Breast epithelium (tissue), 4 donors: ENCODE measurements at regions not wholly inside any gene's neighbourhood (a gene's known extent, or its start where the extent isn't known, plus 50 kb on each side); places are given as distances from the start of the nearest gene placed in this dataset.

Experiments
- DNase-seq, 2 donors: peaks; one replicate each; pipeline ENCODE4 v3.0.0-alpha.2; 2019; ENCODE audit warnings: low spot score in 2 of 2
- H3K27ac ChIP-seq, 2 donors: fragments of 200-600 bp; sonication (generic) in 1 of 2; one replicate each; pipeline ENCODE4 v1.5.1; 2016 to 2019; ENCODE audit warnings: mild to moderate bottlenecking in 1 of 2
- H3K27me3 ChIP-seq, 2 donors: fragments of 200-600 bp; sonication (generic) in 1 of 2; one replicate each; pipeline versions ENCODE4 v1.5.1 to v1.6.0; 2017 to 2019; ENCODE audit warnings: control low read depth in 1 of 2, mild to moderate bottlenecking in 1 of 2
- H3K36me3 ChIP-seq: fragments of 200-600 bp; one replicate; pipeline ENCODE4 v1.5.1; 2019
- H3K4me1 ChIP-seq, 2 donors: fragments of 200-600 bp; sonication (generic); one replicate each; pipeline ENCODE4 v1.5.1; 2016 to 2019; ENCODE audit warnings: control low read depth in 1 of 2
- H3K4me3 ChIP-seq, 3 donors: fragments of 200-600 bp; sonication (generic); 1 replicate in 2 of 3; 2 replicates in 1 of 3; pipeline ENCODE4 v1.5.1; 2016 to 2019; ENCODE audit warnings: mild to moderate bottlenecking in 3 of 3, moderate library complexity in 2 of 3
- H3K9me3 ChIP-seq, 2 donors: fragments of 200-600 bp; sonication (generic) in 1 of 2; one replicate each; pipeline ENCODE4 v1.5.1; 2016 to 2019; ENCODE audit warnings: control low read depth in 1 of 2
- POLR2A ChIP-seq: fragments of 450-650 bp; IDR thresholded peaks from one replicate; pipeline ENCODE4 v1.6.1; 2016; ENCODE audit warnings: antibody characterized with exemption, mild to moderate bottlenecking, moderate library complexity
- POLR2AphosphoS5 ChIP-seq, 3 donors: sonication (generic); formaldehyde crosslinking; IDR thresholded peaks; one replicate each; pipeline ENCODE4 v1.6.1; 2017; ENCODE audit warnings: antibody characterized with exemption in 3 of 3
- intact Hi-C: fragments of 100-400 bp; cut with DNase I; formaldehyde crosslinking; loops from one replicate; pipeline ENCODE4 v1.15.1; 2023; ENCODE audit warnings: low total_unique reads
- TF ChIP-seq, protein P1 (sequence below), 3 donors: fragments of 450-650 bp; IDR thresholded peaks; one replicate each; pipeline ENCODE4 v1.5.1; 2016 to 2017; ENCODE audit warnings: antibody characterized with exemption in 3 of 3, mild to moderate bottlenecking in 3 of 3, moderate library complexity in 3 of 3

- TF ChIP-seq POLR2A (no peak), POLR2AphosphoS5 (IDR thresholded peaks at IDR 0.05) (no peak)
- TF ChIP-seq, protein P1, sequence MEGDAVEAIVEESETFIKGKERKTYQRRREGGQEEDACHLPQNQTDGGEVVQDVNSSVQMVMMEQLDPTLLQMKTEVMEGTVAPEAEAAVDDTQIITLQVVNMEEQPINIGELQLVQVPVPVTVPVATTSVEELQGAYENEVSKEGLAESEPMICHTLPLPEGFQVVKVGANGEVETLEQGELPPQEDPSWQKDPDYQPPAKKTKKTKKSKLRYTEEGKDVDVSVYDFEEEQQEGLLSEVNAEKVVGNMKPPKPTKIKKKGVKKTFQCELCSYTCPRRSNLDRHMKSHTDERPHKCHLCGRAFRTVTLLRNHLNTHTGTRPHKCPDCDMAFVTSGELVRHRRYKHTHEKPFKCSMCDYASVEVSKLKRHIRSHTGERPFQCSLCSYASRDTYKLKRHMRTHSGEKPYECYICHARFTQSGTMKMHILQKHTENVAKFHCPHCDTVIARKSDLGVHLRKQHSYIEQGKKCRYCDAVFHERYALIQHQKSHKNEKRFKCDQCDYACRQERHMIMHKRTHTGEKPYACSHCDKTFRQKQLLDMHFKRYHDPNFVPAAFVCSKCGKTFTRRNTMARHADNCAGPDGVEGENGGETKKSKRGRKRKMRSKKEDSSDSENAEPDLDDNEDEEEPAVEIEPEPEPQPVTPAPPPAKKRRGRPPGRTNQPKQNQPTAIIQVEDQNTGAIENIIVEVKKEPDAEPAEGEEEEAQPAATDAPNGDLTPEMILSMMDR (IDR thresholded peaks at IDR 0.05) = no peak
- no peaks in the 10 kb centered on the region for H3K36me3 ChIP-seq
- H3K4me3 ChIP-seq = no peak overlapping the region
- no peaks in the 10 kb centered on the region for H3K4me1 ChIP-seq
- H3K27me3 ChIP-seq = no peaks in the 10 kb centered on the region
- intact Hi-C loops = no loop called here
- H3K9me3 ChIP-seq = peaks cover 0 to 10% of the 10 kb centered on the region in 2 donors
- no peak overlapping the region for H3K27ac ChIP-seq
- DNase-seq = no peak
These were observed 954.7 kb upstream of the ADGRB3 start for GRCh38 chr6:67680297-67680932.

DNA sequence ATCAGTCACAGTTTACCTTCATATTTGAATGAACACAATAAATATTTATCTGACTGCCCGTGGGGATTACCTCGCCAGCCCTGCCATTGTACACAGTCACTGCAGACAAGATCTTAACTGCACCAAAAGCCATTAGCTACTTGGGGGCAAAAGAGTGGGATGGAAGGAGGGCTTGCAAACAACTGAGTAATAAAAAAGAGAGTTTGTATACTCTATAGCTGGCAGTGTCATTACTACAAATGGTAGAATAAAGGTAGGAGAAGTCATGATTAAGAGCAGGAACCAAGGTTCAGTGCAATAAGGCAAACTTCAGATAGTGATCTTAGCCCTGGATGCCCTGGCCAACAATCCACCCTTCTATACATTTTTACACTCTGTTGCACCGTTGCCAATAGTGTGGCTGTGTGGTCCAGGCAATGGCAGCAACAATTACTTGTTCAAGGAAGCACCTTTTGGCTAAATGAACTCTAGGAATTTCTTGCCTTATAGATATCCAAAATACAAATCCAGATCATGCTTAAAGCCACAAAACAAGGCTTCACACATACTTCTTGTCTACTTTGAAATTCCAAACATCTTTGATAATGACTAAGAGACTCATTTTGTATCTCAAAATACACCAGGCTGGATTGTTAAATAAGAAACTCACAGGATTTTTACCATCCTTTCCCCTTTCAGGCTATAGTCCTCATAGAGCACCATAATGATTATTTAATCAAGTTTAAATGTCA, 955.4 kb upstream of the ADGRB3 start:
- Histone ChIP-seq H3K36me3 (no peaks in the 10 kb centered on the region), H3K4me3 (no peak overlapping the region), H3K4me1 (no peaks in the 10 kb centered on the region), H3K9me3 (peaks cover under 1 to 17% of the 10 kb centered on the region in 2 donors), H3K27me3 (no peaks in the 10 kb centered on the region), H3K27ac (no peak overlapping the region)
- DNase-seq = no peak
- TF ChIP-seq, protein P1 (IDR thresholded peaks at IDR 0.05) = no peak
- no peak for TF ChIP-seq POLR2A
- TF ChIP-seq POLR2AphosphoS5 (IDR thresholded peaks at IDR 0.05) = no peak
- intact Hi-C loops = no loop called here

- H3K4me1 ChIP-seq = no peaks in the 10 kb centered on the region
- DNase-seq = no peak
- peaks cover 11 to 35% of the 10 kb centered on the region in 2 donors for H3K9me3 ChIP-seq
- no peak overlapping the region for H3K27ac ChIP-seq
- intact Hi-C loops = no loop called here
- no peaks in the 10 kb centered on the region for H3K36me3 ChIP-seq
- TF ChIP-seq POLR2A (no peak), POLR2AphosphoS5 (IDR thresholded peaks at IDR 0.05) (no peak)
- TF ChIP-seq, protein P1 (IDR thresholded peaks at IDR 0.05) = no peak
- H3K27me3 ChIP-seq = no peaks in the 10 kb centered on the region
- H3K4me3 ChIP-seq = no peak overlapping the region
These were observed 958.2 kb upstream of the ADGRB3 start for GRCh38 chr6:67676892-67677291.

DNA sequence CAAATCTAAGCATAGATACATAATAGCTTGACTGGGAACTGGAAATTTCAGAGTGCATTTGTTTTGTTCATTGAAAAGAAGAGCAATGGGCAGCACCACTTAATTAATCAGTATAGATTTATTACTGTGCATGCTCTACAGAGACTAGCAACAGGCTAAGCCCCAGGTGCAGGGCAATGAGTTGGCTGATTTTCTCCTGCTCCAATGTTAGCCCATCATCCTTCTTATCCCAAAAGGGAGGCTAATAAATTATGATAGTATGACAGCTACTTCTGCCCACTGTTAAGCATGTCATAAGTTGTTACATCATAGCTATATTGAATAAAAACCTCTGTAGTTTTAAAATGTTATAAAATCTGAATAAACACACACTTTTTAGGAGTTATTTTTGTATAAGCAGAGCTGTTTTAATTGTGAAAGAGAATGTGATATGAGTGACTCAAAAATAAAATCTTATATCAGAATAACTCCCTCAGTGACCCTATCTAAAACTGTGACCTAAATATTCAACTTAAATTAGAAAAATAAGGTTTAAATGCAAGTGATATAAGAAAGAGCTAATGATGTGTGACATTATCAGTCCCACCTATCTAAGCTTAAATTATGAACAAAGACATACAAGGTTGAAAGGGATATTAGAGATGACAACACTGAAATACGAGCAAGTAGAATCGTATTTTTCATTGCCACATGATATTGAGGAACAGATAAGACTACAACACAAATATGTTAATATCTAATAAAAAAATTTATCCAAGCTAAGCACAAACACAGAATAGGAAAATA, 967.3 kb upstream of the ADGRB3 start:
- Histone ChIP-seq H3K4me1 (no peaks in the 10 kb centered on the region), H3K36me3 (no peaks in the 10 kb centered on the region), H3K4me3 (no peak overlapping the region), H3K27me3 (no peaks in the 10 kb centered on the region), H3K27ac (no peak overlapping the region), H3K9me3 (peaks cover 0 to 11% of the 10 kb centered on the region in 2 donors)
- no peak for DNase-seq
- TF ChIP-seq POLR2AphosphoS5 (IDR thresholded peaks at IDR 0.05) (no peak), POLR2A (no peak)
- TF ChIP-seq, protein P1 (IDR thresholded peaks at IDR 0.05) = no peak
- intact Hi-C loops = no loop called here
